HG03196 (cell line): ENCODE measurements at regions not wholly inside any gene's neighbourhood (a gene's known extent, or its start where the extent isn't known, plus 50 kb on each side); places are given as distances from the start of the nearest gene placed in this dataset.
"Not testable (repeated sequence)": the region's sequence is repeated elsewhere in the genome, so short reads cannot be mapped to it uniquely, and the experiment has no call there.

Experiments used
- ATAC-seq: cut with Tn5 transposase; IDR thresholded peaks from one replicate; pipeline ENCODE4 v1.9.1; 2021; ENCODE audit not compliant: unreplicated experiment

DNA sequence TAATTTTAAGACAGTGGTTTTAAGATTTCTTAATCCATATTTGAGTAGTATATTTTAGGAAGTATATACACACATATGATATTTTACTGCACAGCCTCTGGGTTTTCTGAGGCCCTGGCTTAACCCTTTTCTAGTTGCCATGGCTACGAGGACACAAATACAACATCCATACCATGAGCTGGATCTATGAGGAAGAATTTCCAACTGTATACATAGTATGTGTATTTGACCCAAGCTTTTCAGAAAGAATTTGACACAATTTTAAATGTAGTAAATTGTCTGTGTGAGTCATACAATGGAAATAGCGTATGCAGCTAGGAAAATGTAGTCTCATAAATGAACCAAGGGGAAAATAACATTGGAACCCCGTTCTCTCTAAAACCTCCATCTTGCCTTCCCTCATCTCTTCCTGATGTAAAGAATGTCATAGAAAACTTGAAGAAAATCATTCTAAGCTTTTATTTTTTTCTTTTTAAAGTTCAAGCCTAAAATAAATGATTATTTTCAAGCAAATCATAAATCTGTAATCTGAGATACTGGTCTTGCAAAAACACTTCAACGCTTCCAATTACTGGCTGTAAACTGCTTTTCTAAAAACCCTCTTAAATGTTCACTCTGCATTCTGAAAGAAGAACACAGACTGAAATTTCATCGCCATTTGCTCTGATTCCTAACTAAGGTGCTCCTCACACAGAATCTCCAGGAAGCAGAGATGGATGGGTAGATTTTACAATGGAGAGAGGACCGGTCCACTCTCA is 172.4 kb downstream of the LACC1 start:
- ATAC-seq: no peak

DNA sequence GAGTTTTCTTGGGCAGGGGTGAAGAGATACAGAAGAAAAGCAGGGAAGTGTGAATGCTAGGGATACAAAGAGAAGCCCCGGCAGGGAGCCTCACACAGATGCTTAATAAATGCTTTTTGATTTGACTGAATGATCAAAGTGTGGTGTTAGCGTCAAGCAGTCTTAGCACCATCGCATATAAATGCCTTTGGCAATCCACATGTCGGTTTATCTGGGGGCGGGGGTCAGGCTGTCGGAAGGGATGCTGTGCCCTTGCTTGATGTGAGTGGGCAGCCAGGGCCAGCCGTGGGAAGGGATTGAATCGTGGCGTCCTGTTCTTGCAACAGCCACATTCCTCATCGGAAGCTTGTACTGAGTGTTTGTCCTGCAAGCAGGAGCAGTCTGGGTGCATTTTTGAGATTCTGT is 173.1 kb downstream of the LACC1 start:
- no peak for ATAC-seq

GRCh38 chr13:44053208-44053607 is 173.5 kb downstream of the LACC1 start:
- ATAC-seq: no peak

GRCh38 chr13:44054525-44054924 is 174.8 kb downstream of the LACC1 start:
- ATAC-seq: no peak

DNA sequence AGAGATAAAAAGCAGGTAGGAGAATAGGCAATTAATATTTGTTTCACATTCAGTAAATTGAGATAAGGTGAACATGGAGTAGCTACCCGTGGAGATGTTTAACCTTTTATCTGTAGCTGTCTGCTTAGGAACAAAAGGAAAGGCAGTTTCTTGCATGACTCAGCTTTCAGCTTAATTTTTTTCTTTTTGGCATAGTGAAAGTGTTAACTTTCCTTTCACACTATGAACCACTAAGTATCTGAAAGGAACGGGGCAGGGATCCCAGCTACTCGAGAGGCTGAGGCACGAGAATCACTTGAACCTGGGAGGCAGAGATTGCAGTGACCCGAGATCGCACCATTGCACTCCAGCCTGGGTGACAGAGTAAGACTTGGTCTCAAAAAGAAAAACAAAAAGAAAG is 176.0 kb downstream of the LACC1 start:
- not testable (repeated sequence) for ATAC-seq

GRCh38 chr13:44058067-44058466 is 178.4 kb downstream of the LACC1 start:
- no peak for ATAC-seq

DNA sequence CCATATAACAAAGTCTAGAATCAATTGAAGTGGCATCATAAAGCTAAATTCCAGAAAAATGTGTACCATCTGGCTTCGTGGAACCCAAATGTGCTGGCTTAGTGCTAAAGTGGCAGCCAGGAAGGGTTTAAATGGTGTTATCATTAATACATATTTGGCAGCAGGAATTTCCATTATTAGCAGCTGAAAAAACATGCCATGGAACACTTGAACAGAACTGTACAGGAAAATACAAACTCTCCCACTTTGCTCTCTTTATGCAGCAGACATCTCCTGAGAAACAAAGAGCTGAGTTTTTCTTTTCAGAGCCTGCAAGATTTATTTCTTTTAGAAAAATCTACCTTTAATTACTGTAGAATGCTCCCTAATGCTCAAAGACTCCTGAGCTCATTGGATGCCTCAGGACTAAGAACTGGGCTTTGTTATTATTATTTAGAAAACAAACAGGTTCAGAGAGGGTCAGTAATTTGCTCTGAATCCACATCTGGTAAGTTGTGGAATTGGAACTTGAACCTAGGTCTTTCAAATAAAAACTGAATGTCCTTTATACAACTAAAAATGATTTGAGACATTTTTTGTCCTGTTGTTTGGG is 179.0 kb downstream of the LACC1 start:
- no peak for ATAC-seq

- ATAC-seq: no peak
Observed at GRCh38 chr13:44061876-44062275, 182.2 kb downstream of the LACC1 start.

DNA sequence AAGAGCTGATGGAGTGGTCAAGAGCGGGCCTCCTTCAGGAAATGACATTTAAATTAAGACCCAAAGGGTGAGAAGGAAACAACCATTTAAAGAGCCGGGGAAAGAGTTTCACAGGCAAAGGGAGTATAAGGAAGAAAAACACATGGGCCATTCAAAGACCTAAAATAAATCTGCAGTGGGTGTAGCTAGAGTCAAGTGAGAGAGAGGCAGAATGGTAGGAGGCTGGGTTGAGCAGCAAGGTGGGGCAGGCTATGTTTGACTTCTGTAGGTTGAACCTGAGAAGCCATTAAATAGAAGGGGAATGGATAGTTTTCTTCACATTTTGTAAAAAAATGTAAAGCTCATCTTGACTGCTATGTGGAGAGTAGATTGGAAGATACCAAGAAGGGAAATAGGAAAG is 183.8 kb downstream of the LACC1 start:
- ATAC-seq: no peak

- no peak for ATAC-seq
Observed at GRCh38 chr13:44063881-44064280, 184.2 kb downstream of the LACC1 start.

- ATAC-seq: no peak
Observed at GRCh38 chr13:44064357-44064756, 184.7 kb downstream of the LACC1 start.

GRCh38 chr13:44068169-44068568 is 188.5 kb downstream of the LACC1 start:
- ATAC-seq: no peak

GRCh38 chr13:44068737-44069136 is 189.0 kb downstream of the LACC1 start:
- ATAC-seq: no peak

GRCh38 chr13:44072536-44072935 is 192.8 kb downstream of the LACC1 start:
- no peak for ATAC-seq

GRCh38 chr13:44074611-44075010 is 194.9 kb downstream of the LACC1 start:
- ATAC-seq: no peak

- ATAC-seq: no peak
Observed at GRCh38 chr13:44075113-44075512, 195.4 kb downstream of the LACC1 start.

DNA sequence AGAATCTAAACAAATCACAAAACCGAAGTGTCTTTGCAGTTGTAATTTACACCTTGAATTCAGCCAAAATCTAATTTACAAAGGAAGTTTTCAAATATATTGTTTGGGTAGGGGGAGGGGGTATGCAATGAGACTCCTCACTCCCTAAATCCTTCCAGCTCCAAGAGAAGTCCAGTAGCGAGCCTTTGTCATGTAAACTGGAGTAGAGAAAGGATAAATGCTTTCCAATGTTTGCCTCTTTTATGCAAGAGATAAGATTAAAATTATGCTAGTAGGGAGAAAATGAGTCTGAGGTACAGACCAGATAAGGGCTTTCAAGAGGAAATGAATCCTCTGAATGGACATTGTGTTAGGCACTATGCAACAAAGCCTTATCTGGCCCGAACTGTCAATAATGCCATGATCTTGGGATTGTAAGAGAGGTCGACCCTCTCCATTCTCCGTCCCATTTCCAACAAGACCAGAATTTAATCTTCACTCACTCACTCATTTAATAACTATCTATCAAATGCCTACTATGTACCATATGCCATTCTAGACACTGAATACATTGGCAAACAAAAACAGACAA is 199.2 kb downstream of the LACC1 start:
- ATAC-seq: no peak

DNA sequence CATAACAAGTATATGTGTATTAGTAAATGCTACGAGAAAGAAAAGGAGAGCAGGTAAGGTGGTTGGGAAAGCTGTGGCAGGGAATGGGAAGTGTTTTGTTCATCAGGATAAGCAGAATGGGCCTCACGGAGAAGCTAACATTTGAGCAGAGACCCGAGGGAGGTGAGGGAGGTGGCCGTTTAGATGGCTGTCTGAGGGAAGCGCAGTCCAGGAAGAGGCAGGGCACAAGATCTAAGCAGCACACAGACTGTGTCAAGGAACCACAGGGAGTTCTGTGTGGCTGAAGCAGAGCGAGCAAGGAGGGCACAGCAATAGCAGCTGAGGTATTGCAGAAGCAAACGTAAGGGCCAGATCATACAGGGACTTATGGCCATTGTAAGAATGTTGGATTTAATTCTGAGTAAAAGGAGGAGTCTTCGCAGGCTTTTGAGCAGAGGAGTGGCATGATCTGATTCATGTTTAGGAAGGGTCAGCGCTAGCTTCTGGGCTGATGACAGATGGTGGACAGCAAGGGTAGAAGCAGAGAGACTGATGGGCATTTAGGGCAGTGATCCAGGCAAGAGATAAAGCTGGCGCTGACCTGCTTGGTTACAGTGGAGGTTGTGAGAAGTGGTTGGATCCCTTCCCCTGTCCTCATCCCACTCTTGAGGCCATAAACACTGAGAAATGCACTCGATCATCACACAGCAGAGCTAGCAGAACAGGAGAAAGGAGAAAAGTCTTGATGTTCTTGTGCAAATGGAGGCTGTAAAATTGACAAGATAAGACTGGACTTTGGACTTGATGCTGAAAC is 199.9 kb downstream of the LACC1 start:
- ATAC-seq: no peak

GRCh38 chr13:44084146-44084545 is 204.4 kb downstream of the LACC1 start:
- no peak for ATAC-seq

- ATAC-seq: no peak
Observed at GRCh38 chr13:44086389-44086788, 206.7 kb downstream of the LACC1 start.

GRCh38 chr13:44088411-44088810 is 208.7 kb downstream of the LACC1 start:
- no peak for ATAC-seq

DNA sequence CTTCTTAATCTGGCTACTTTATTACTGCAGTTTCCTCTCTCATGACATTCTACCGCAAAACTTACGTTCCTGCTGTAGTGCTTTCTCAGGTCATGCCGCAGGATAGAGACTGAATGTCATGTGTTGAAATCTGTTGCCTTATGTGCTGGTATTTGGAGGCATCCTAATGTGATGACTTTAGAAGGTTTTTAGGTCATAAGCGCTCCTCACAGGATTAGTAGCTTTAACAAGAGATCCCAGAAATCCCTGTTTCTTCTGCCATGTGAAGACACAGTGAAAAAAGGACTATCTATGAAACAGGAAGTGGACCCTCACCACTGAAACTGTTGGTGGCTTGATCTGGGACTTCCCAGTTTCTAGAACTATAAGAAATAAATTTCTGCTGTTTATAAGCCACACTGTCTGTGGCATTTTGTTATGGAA is 209.3 kb downstream of the LACC1 start:
- no peak for ATAC-seq
